SIG-M5 (cell line): ENCODE measurements at regions not wholly inside any gene's neighbourhood (a gene's known extent, or its start where the extent isn't known, plus 50 kb on each side); places are given as distances from the start of the nearest gene placed in this dataset.

Experiments
- DNase-seq: peaks from one replicate; lab custom pipeline; 2025; lab: John Stamatoyannopoulos, UW

GRCh38 chr5:67515020-67515689 lies 318.6 kb upstream of the CD180 start:
- DNase-seq, result no peak

GRCh38 chr5:67512758-67513157 lies 316.2 kb upstream of the CD180 start:
- DNase-seq, result no peak

GRCh38 chr5:67511911-67512310 lies 315.3 kb upstream of the CD180 start:
- DNase-seq, result no peak

- DNase-seq, result no peak
Measured at GRCh38 chr5:67510204-67510603, 313.6 kb upstream of the CD180 start.

GRCh38 chr5:67509402-67510186 lies 313.0 kb upstream of the CD180 start:
- DNase-seq, result no peak

GRCh38 chr5:67506241-67506640 lies 309.6 kb upstream of the CD180 start:
- no peak for DNase-seq

GRCh38 chr5:67502951-67503350 lies 306.4 kb upstream of the CD180 start:
- DNase-seq, result no peak

- no peak for DNase-seq
Measured at GRCh38 chr5:67496051-67496450, 299.5 kb upstream of the CD180 start.

- no peak for DNase-seq
Measured at GRCh38 chr5:67495072-67495471, 298.5 kb upstream of the CD180 start.

GRCh38 chr5:67494186-67494855 lies 297.7 kb upstream of the CD180 start:
- no peak for DNase-seq

- DNase-seq, result no peak
Measured at GRCh38 chr5:67493676-67494075, 297.1 kb upstream of the CD180 start.

- no peak for DNase-seq
Measured at GRCh38 chr5:67490543-67491321, 294.1 kb upstream of the CD180 start.

GRCh38 chr5:67488885-67489284 lies 292.3 kb upstream of the CD180 start:
- DNase-seq, result no peak

- DNase-seq, result no peak
Measured at GRCh38 chr5:67487862-67488261, 291.3 kb upstream of the CD180 start.

GRCh38 chr5:67483453-67484030 lies 286.9 kb upstream of the CD180 start:
- DNase-seq, result no peak

GRCh38 chr5:67481362-67481761 lies 284.8 kb upstream of the CD180 start:
- no peak for DNase-seq

GRCh38 chr5:67478337-67478736 lies 281.7 kb upstream of the CD180 start:
- no peak for DNase-seq

GRCh38 chr5:67476995-67477394 lies 280.4 kb upstream of the CD180 start:
- DNase-seq, result no peak

GRCh38 chr5:67476531-67476930 lies 279.9 kb upstream of the CD180 start:
- no peak for DNase-seq

GRCh38 chr5:67475489-67475888 lies 278.9 kb upstream of the CD180 start:
- DNase-seq, result no peak

GRCh38 chr5:67474597-67475238 lies 278.1 kb upstream of the CD180 start:
- DNase-seq, result no peak
